Heart left ventricle (tissue), 13 donors: ENCODE measurements at regions not wholly inside any gene's neighbourhood (a gene's known extent, or its start where the extent isn't known, plus 50 kb on each side); places are given as distances from the start of the nearest gene placed in this dataset.

ENCODE experiments used
- POLR2A ChIP-seq, 2 donors: fragments of 450-650 bp; IDR thresholded peaks; one replicate each; pipeline ENCODE4 v1.6.1; 2017; ENCODE audit warnings: antibody characterized with exemption in 2 of 2, mild to moderate bottlenecking in 2 of 2, moderate library complexity in 2 of 2
- TF ChIP-seq, protein P1 (sequence below), 12 donors: fragments of 200-600 bp; sonication (generic) in 4 of 12; IDR thresholded peaks; one replicate each; pipeline versions ENCODE4 v1.5.0 to v1.8.0; 2018 to 2022; ENCODE audit warnings: antibody characterized with exemption in 12 of 12, mild to moderate bottlenecking in 5 of 12
- donor health status: ischemic (EF 13 %, LVEDD 7.1; RV severe dilation, severe dysfunction).
- donor health status: DM: no; HTN: yes; CAD: no.
- donor health status: DM: no; HTN: no; CAD: no.
- donor health status: ischemic (EF 25% LVEDD 6.9; RV normal size, moderate dysfunction).
- donor health status: ischemic (EF 25% LVEDD 5.7; RV mildly dilated, moderate dysfunction).
- donor health status: ischemic (EF 35%, LVEDD 5.7; RV mildly dilated, moderate dysfunction).
- donor health status: nonischemic (EF 11% LVEDD 7.7; RV severe dilation, severe dysfunction).
- donor health status: DM: yes; HTN: yes; CAD: no.
- donor health status: PGD.
- donor health status: ischemic (EF 29% LVEDD 5.4; RV normal size, mild dysfunction).
- donor health status: nonischemic (EF 23%, LVEDD 6.1; RV moderate dilation, normal function).

- TF ChIP-seq POLR2A (IDR thresholded peaks at IDR 0.05), result no peak
- TF ChIP-seq, protein P1, sequence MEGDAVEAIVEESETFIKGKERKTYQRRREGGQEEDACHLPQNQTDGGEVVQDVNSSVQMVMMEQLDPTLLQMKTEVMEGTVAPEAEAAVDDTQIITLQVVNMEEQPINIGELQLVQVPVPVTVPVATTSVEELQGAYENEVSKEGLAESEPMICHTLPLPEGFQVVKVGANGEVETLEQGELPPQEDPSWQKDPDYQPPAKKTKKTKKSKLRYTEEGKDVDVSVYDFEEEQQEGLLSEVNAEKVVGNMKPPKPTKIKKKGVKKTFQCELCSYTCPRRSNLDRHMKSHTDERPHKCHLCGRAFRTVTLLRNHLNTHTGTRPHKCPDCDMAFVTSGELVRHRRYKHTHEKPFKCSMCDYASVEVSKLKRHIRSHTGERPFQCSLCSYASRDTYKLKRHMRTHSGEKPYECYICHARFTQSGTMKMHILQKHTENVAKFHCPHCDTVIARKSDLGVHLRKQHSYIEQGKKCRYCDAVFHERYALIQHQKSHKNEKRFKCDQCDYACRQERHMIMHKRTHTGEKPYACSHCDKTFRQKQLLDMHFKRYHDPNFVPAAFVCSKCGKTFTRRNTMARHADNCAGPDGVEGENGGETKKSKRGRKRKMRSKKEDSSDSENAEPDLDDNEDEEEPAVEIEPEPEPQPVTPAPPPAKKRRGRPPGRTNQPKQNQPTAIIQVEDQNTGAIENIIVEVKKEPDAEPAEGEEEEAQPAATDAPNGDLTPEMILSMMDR (IDR thresholded peaks at IDR 0.05), result no peak
Observed at GRCh38 chr10:84681781-84682180, 353.4 kb downstream of the CCSER2 start.
